Immature natural killer cell (primary cell): ENCODE measurements at regions not wholly inside any gene's neighbourhood (a gene's known extent, or its start where the extent isn't known, plus 50 kb on each side); places are given as distances from the start of the nearest gene placed in this dataset.

Experiments used
- DNase-seq, 3 donors: peaks; one replicate each; pipeline ENCODE4 v3.0.0; 2022; ENCODE audit warnings: mixed read lengths in 1 of 3
- H3K27ac Mint-ChIP-seq, 6 donors: one replicate each; pipeline ENCODE4 v1.8.0; 2020; ENCODE audit warnings: mixed read lengths in 6 of 6, mild to moderate bottlenecking in 5 of 6, inconsistent platforms in 4 of 6, moderate library complexity in 3 of 6
- H3K27me3 Mint-ChIP-seq, 3 donors: one replicate each; pipeline ENCODE4 v1.8.0; 2020 to 2021; ENCODE audit warnings: low read depth in 3 of 3, mild to moderate bottlenecking in 3 of 3, mixed read lengths in 3 of 3, moderate library complexity in 3 of 3, inconsistent platforms in 1 of 3
- H3K36me3 Mint-ChIP-seq, 3 donors: one replicate each; pipeline ENCODE4 v1.8.0; 2020; ENCODE audit warnings: mixed read lengths in 3 of 3, inconsistent platforms in 2 of 3, mild to moderate bottlenecking in 2 of 3
- H3K4me1 Mint-ChIP-seq, 2 donors: one replicate each; pipeline ENCODE4 v1.8.0; 2020; ENCODE audit warnings: inconsistent platforms in 2 of 2, mild to moderate bottlenecking in 2 of 2, mixed read lengths in 2 of 2, moderate library complexity in 1 of 2
- H3K4me3 Mint-ChIP-seq, 5 donors: one replicate each; pipeline ENCODE4 v1.8.0; 2020; ENCODE audit warnings: mild to moderate bottlenecking in 5 of 5, mixed read lengths in 5 of 5, inconsistent platforms in 3 of 5, moderate library complexity in 3 of 5
- H3K9me3 Mint-ChIP-seq, 6 donors: one replicate each; pipeline ENCODE4 v1.8.0; 2020; ENCODE audit warnings: mild to moderate bottlenecking in 6 of 6, mixed read lengths in 6 of 6, inconsistent platforms in 4 of 6, moderate library complexity in 3 of 6

DNA sequence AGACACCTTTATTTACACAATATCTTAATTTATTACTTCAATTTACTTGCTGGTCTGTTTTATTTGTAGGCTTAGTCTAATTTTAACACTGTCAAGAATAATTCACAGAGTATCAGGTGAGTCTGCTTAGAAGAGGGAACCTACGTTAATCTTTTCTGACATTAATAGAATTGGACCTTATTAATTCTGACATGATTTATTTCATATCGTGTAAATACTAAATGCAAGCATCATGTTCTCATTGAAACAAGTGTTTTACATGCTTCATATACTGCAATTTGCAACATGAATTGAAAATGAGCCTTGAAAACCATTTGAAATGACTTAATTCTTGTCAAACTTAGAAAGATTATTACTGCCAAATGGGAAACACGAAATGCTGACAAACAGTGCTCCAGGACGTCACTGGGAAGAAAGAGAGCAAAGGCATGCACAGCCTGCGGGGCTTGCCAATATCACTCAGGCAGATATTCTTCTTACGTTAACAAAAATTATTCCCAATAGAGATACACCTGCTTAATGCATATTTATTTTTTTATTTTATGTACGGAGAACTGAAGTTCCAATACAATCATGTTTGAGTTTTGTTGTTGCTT, 282.0 kb upstream of the AKR1E2 start:
- Mint-ChIP-seq H3K36me3 (no peaks in the 10 kb centered on the region), H3K9me3 (no peaks in the 10 kb centered on the region), H3K27ac (no peak overlapping the region), H3K4me1 (no peaks in the 10 kb centered on the region), H3K27me3 (peaks cover 3 to 18% (median 7%) of the 10 kb centered on the region in 3 donors), H3K4me3 (no peak overlapping the region)
- DNase-seq: no peak

DNA sequence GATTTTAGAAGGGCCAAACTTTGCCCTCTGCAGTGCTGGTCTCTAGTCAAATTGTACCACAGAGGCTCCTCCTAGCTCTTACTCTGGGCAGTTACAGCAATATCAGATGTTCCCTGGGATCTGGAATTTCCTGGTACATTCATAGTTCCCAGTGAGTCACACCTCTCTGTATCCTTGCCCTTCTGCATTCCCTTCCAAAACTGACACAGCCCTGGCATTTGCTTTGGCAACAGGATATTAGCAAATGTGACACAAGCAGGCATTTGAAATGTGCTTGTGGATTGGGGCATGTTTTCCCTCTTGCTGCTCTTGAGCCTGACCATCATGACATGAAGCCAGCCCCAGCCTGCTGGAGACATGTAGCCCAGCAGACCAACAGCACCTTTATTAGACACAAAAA, 284.7 kb upstream of the AKR1E2 start:
- peaks cover 0 to 9% (median 1%) of the 10 kb centered on the region in 3 donors for H3K27me3 Mint-ChIP-seq

DNA sequence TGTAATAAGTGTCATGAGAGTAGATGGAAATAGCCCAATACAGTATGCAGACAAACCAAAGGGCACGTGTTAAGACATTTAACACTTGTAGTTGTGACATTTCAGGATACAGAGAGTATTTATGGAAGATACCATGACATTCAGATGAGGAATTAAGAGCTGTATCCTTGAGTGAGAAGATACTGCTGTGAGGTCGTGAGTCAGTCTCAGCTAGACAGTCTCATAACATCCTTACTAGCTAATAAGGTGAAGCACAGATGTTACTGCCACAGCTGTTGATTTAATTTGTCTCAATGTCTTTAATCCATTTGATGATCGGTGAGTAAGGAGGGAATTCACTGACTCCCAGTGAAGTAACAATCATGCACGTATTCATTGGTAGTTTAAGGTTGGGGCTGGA, 288.0 kb upstream of the AKR1E2 start:
- Mint-ChIP-seq H3K36me3 (no peaks in the 10 kb centered on the region), H3K4me1 (no peaks in the 10 kb centered on the region), H3K27ac (no peak overlapping the region), H3K9me3 (no peaks in the 10 kb centered on the region), H3K4me3 (no peak overlapping the region), H3K27me3 (peaks cover 0 to 7% (median 0%) of the 10 kb centered on the region in 3 donors)
- DNase-seq: no peak

More for the DNA sequence above, 284.7 kb upstream of the AKR1E2 start:
- no peaks in the 10 kb centered on the region for H3K4me1 Mint-ChIP-seq
- H3K9me3 Mint-ChIP-seq: no peaks in the 10 kb centered on the region
- DNase-seq: no peak
- no peaks in the 10 kb centered on the region for H3K36me3 Mint-ChIP-seq
- H3K27ac Mint-ChIP-seq: no peak overlapping the region
- no peak overlapping the region for H3K4me3 Mint-ChIP-seq

DNA sequence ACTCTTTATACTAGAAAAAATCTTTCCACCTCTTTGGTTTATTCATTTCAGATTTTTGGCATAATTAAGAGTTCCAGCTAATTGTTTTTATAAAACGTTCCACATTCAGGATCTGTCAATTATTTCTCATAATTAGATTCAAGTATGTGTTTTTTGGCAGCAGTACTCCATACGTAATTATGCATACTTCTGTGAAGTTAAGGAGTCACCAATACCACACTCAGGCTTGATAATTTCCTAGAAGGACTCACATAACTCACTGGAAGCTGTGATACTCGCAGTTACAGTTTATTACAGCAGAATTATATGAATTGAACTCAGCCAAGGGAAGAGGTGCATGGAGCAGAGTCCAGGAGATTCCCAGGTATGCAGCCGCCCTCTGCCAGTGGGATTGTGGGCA, 290.5 kb upstream of the AKR1E2 start:
- no peaks in the 10 kb centered on the region for H3K9me3 Mint-ChIP-seq
- no peaks in the 10 kb centered on the region for H3K36me3 Mint-ChIP-seq
- no peak for DNase-seq
- no peak overlapping the region for H3K27ac Mint-ChIP-seq
- H3K4me1 Mint-ChIP-seq: no peaks in the 10 kb centered on the region
- peaks cover 0 to 11% (median 3%) of the 10 kb centered on the region in 3 donors for H3K27me3 Mint-ChIP-seq
- no peak overlapping the region for H3K4me3 Mint-ChIP-seq

DNA sequence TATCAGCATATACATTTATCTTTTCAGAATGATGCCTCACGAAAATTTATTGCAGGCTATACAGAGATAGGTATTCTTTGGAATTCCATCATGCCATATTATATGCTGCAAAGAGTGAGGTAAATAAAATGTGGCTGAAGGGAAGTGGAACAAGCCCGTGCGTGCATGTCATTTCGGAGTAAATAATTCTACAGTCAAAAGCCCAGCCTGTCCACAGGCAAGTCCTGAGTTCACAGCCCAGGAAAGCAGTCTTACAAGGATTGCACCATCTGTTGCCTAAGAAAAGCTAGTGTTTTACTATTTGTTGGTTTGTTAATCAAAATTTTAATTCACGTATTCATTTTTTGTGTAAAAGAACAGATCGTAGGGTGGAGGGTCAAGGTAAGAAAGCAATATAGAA, 292.4 kb upstream of the AKR1E2 start:
- H3K4me3 Mint-ChIP-seq: no peak overlapping the region
- no peaks in the 10 kb centered on the region for H3K4me1 Mint-ChIP-seq
- peaks cover 0 to 2% (median 0%) of the 10 kb centered on the region in 6 donors for H3K9me3 Mint-ChIP-seq
- no peaks in the 10 kb centered on the region for H3K36me3 Mint-ChIP-seq
- no peak for DNase-seq
- no peak overlapping the region for H3K27ac Mint-ChIP-seq
- H3K27me3 Mint-ChIP-seq: peaks cover 0 to 13% (median 3%) of the 10 kb centered on the region in 3 donors

DNA sequence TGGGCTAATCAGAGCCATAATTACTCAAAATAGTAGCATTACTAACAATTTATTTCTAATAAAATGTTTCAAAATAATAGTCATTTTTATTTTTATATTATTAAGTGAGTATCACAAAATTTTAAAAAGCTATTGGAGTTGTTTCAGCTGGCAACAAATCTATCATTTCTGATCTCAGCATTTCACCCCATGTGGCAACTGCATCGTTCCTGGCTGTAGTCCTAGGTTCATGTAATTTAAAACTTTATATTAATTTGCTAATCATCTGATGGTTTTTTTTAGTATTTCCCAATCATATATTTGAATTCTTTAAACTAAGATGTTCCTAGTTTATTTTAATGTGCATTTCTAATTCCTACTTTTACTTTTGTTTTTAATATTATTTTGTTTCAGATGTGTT, 293.0 kb upstream of the AKR1E2 start:
- Mint-ChIP-seq H3K27ac (no peak overlapping the region), H3K27me3 (peaks cover 2 to 13% (median 3%) of the 10 kb centered on the region in 3 donors), H3K4me3 (no peak overlapping the region), H3K4me1 (no peaks in the 10 kb centered on the region), H3K36me3 (no peaks in the 10 kb centered on the region), H3K9me3 (peaks cover 0 to 2% (median 0%) of the 10 kb centered on the region in 6 donors)
- DNase-seq: no peak

DNA sequence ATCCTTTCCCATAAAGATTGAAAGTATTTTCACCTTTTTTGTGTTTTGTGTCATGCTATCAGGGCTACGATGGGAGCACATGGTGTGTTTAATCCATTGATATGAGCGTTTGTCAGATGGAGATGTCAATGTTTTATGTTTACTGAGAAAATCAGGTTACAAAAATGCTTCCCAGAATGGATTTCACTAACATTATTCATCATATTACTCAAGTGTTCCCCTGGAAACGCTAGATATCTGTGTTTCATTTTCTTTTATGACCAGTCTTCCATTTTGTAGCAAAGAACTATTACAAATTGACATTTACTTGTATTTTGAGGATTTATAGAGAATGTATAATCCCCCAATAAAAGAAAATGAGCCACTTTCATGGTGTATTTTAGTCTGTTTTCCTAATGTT, 293.5 kb upstream of the AKR1E2 start:
- no peaks in the 10 kb centered on the region for H3K4me1 Mint-ChIP-seq
- H3K27me3 Mint-ChIP-seq: peaks cover 2 to 13% (median 3%) of the 10 kb centered on the region in 3 donors
- H3K4me3 Mint-ChIP-seq: no peak overlapping the region
- no peak overlapping the region for H3K27ac Mint-ChIP-seq
- H3K9me3 Mint-ChIP-seq: peaks cover 0 to 2% (median 0%) of the 10 kb centered on the region in 6 donors
- no peak for DNase-seq
- H3K36me3 Mint-ChIP-seq: no peaks in the 10 kb centered on the region

DNA sequence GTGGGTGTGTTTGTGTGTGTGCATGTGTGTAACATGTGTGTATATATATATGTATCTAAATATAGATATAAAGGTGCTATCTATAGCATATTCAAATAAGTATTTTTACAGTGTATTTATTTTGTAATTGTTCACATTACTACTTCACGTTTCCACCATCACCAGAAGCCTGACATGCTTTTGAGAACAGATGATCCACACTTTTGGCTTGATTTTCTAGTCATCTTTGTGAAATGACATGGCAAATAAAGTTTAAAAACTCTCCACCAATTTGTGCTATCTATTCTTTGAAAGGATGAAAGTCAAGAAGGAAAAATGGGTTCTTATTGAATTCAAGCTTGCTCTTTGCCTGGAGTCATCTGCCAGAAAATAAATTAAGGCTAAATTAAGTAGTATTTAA, 294.0 kb upstream of the AKR1E2 start:
- no peaks in the 10 kb centered on the region for H3K36me3 Mint-ChIP-seq
- H3K27me3 Mint-ChIP-seq: peaks cover 2 to 13% (median 6%) of the 10 kb centered on the region in 3 donors
- no peak for DNase-seq
- H3K4me3 Mint-ChIP-seq: no peak overlapping the region
- H3K9me3 Mint-ChIP-seq: peaks cover 0 to 2% (median 0%) of the 10 kb centered on the region in 6 donors
- no peaks in the 10 kb centered on the region for H3K4me1 Mint-ChIP-seq
- H3K27ac Mint-ChIP-seq: no peak overlapping the region

DNA sequence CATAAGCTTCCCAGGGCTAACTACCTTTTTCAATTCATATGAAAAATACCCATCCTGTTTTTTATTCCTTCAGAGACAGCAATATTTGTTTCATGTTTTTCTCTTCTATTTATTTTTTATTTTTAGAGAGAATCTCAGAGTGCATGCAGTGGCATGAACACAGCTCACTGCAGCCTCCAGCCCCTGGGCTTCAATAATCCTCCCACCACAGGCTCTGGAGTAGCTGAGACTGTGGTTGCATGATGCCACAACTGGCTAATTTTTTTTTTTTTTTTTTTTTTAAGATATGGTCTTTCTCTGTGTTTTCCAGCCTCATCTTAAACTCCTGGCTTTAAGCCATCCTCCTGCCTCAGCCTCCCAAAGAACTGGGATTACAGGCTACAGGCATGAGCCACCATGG, 296.7 kb upstream of the AKR1E2 start:
- no peak overlapping the region for H3K4me3 Mint-ChIP-seq
- no peaks in the 10 kb centered on the region for H3K4me1 Mint-ChIP-seq
- no peaks in the 10 kb centered on the region for H3K36me3 Mint-ChIP-seq
- H3K27ac Mint-ChIP-seq: no peak overlapping the region
- peaks cover 2 to 13% (median 6%) of the 10 kb centered on the region in 3 donors for H3K27me3 Mint-ChIP-seq
- H3K9me3 Mint-ChIP-seq: peaks cover 0 to 2% (median 0%) of the 10 kb centered on the region in 6 donors
- DNase-seq: no peak

DNA sequence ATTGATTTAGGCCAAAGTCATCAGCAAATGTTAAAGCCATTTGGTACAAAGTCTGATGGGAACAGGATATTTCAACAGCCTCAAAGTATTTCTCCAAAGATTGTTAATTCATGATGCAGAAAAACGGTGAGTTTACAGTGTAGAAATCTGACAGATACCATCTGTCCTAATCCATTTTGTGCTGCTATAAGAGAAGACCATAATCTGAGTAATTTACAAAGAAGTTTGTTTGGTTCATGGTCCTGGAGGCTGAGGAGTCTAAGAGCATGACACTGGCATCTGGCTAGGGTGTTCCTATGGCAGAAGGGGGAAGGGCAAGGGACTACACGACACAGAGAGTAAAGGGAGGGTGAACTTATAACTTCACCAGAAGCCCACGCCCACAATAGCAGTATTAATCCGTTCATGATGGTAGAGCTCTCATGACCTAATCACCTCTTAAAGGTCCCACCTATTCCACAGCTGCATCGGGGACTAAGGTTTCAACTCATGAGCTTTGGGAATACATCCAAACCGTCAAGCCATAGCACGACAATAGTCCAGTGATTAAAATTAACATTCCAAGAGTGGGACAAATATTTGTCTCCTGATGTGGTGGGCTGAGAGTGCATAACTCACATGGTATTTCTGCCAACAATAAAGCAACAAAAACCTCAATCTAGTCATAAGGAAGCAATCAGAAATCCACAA, 298.6 kb upstream of the AKR1E2 start:
- H3K4me3 Mint-ChIP-seq: no peak overlapping the region
- peaks cover 2 to 8% (median 6%) of the 10 kb centered on the region in 3 donors for H3K27me3 Mint-ChIP-seq
- H3K4me1 Mint-ChIP-seq: no peaks in the 10 kb centered on the region
- peaks cover 0 to 2% (median 0%) of the 10 kb centered on the region in 6 donors for H3K9me3 Mint-ChIP-seq
- no peak for DNase-seq
- no peak overlapping the region for H3K27ac Mint-ChIP-seq
- H3K36me3 Mint-ChIP-seq: no peaks in the 10 kb centered on the region

DNA sequence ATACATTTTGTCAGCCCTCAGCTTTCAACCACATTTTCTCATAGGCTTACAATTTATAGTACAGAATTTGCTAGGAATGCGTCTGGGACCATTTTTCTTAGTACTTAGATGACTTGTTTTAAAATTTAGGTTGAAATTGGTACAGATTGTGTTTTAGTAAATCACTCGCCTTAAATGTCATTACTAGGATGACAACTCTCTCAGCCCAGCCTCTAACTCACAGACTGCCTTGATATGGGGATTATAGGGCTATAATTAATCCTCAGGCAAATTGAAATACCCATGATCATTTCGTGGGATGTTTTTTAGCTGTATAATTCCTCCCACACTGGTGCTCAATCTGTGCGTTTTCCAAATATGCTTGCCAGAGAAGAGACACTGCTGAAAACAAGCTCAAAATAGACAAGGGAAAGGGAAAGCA, 299.7 kb upstream of the AKR1E2 start:
- Mint-ChIP-seq H3K27me3 (peaks cover 2 to 4% (median 3%) of the 10 kb centered on the region in 3 donors), H3K9me3 (peaks cover 0 to 2% (median 0%) of the 10 kb centered on the region in 6 donors), H3K36me3 (no peaks in the 10 kb centered on the region), H3K27ac (no peak overlapping the region), H3K4me3 (no peak overlapping the region), H3K4me1 (no peaks in the 10 kb centered on the region)
- no peak for DNase-seq

DNA sequence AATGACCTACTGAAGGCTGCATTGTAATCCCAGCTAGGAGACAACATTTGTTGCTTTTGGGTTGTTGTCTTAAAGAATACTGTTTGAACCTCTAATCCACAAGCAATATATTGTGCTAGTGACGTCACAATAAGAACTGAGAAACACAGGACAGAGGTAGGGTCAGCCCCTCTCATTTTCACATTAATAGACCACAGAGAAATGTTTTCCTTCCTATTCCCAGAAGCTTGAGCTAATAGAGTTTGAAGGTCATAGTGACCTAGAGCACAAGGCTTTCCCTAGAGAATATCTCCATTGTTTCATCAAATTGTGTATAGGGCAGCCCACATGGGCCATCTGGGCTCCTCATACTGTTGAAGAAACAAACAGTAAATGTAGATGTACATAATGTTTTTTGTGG, 300.9 kb upstream of the AKR1E2 start:
- Mint-ChIP-seq H3K27me3 (peaks cover 2 to 8% (median 2%) of the 10 kb centered on the region in 3 donors), H3K9me3 (peaks cover 0 to 2% (median 0%) of the 10 kb centered on the region in 6 donors), H3K36me3 (no peaks in the 10 kb centered on the region), H3K4me3 (no peak overlapping the region), H3K27ac (no peak overlapping the region), H3K4me1 (no peaks in the 10 kb centered on the region)
- DNase-seq: no peak

DNA sequence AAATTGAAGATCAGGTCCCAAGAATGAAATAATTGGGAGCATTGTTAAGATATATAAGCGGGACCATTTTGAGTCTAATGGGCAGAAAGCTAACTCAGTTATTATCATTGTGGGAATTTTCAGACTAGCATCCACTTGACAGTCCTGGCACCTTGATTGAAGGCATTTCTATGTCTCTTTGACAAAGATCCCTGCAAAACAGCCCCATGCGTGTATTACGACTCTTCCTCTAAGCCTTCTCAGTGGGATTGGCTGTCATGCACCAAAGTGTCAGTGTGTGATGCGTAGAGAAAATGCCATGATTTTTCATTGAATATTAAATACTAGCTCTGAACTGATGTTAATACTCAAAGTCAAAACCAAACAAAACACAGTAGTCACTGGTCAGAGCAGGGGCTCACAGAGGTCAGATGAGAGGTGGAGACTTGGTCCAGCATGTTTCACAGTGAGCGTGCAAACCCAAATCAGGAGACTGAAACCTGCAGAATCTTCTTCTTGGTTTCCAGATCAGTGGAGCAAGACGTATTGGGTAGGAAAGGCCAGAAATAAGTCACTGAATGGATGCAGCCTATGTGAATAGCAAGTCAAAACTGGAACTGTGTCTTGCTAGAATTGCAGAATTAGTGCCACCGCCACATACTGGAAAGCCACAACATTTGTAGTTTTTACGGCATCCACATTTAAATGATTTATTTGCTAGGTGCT, 303.6 kb upstream of the AKR1E2 start:
- H3K4me3 Mint-ChIP-seq: no peak overlapping the region
- no peaks in the 10 kb centered on the region for H3K9me3 Mint-ChIP-seq
- no peaks in the 10 kb centered on the region for H3K4me1 Mint-ChIP-seq
- H3K27me3 Mint-ChIP-seq: peaks cover 0 to 10% (median 3%) of the 10 kb centered on the region in 3 donors
- no peak overlapping the region for H3K27ac Mint-ChIP-seq
- DNase-seq: no peak
- no peaks in the 10 kb centered on the region for H3K36me3 Mint-ChIP-seq

DNA sequence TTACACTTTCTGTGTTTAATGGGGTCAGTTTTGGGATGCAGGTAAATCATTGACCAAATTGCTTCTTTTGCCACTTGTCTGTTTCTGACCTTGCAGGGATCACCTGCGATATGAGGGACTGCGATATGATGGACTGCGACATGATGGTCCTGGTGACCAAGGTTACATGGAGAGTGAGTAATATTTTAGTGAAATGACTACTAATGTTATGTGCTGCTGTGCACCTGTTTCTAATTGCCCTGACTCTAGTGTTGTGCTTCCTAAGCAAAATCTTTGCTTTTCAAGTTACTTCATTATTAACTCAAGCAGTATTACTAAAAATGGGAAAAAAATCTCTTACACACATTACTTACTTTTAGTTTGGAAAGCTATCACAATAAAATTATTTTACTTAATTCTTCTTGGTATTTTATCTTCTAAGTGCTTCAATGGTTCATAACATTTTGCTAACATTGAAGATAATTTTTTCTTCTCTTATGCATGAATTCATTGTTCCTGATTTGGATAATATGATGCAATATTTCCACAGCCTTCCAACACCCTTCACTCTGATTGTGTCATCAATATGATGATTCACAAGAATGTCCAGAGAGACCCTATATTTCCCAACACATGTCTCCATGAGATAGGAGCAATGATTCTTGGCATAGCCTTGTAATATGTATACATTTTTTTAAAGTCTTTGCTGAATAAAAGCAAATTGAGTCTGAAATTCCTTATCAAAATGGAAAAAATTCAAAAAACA, 306.2 kb upstream of the AKR1E2 start:
- Mint-ChIP-seq H3K36me3 (no peaks in the 10 kb centered on the region), H3K4me3 (no peak overlapping the region), H3K9me3 (peaks cover 0 to 1% (median 0%) of the 10 kb centered on the region in 6 donors), H3K27ac (no peak overlapping the region), H3K27me3 (peaks cover 0 to 10% (median 6%) of the 10 kb centered on the region in 3 donors), H3K4me1 (no peaks in the 10 kb centered on the region)
- DNase-seq: no peak
